Thyroid gland (tissue), 4 donors: ENCODE measurements at regions not wholly inside any gene's neighbourhood (a gene's known extent, or its start where the extent isn't known, plus 50 kb on each side); places are given as distances from the start of the nearest gene placed in this dataset.
"Not testable (repeated sequence)": the region's sequence is repeated elsewhere in the genome, so short reads cannot be mapped to it uniquely, and the experiment has no call there.

Source experiments
- CTCF ChIP-seq, 6 experiments: fragments of 200-600 bp in 3 of 6; fragments of 450-650 bp in 3 of 6; sonication (generic) in 3 of 6; IDR thresholded peaks; one replicate each; pipeline ENCODE4 v1.5.1; 2016 to 2019; ENCODE audit warnings: antibody characterized with exemption in 6 of 6, mild to moderate bottlenecking in 2 of 6, inconsistent platforms in 1 of 6, moderate library complexity in 1 of 6
- POLR2A ChIP-seq, 2 donors: fragments of 450-650 bp; IDR thresholded peaks; one replicate each; pipeline ENCODE4 v1.6.1; 2017; ENCODE audit warnings: antibody characterized with exemption in 2 of 2, mild to moderate bottlenecking in 2 of 2, moderate library complexity in 1 of 2

- not testable (repeated sequence) for TF ChIP-seq POLR2A, CTCF (IDR thresholded peaks at IDR 0.05)
Measured at GRCh38 chr6:155798876-155799275, 343.2 kb upstream of the NOX3 start.
